OCI-LY1 (cell line): ENCODE measurements at regions not wholly inside any gene's neighbourhood (a gene's known extent, or its start where the extent isn't known, plus 50 kb on each side); places are given as distances from the start of the nearest gene placed in this dataset.

ENCODE experiments used
- H2AFZ ChIP-seq: fragments of 200-600 bp; sonication (generic), shearing (Covaris generic); 2 replicates; pipeline ENCODE4 v1.6.0; 2014; ENCODE audit warnings: antibody characterized with exemption, mild to moderate bottlenecking, low read length
- H3F3A ChIP-seq: fragments of 200-600 bp; sonication (generic), shearing (Covaris generic); 2 replicates; pipeline ENCODE4 v1.6.0; 2014; ENCODE audit warnings: mild to moderate bottlenecking, antibody characterized with exemption, low read length, moderate library complexity; ENCODE audit not compliant: insufficient read depth
- H3K27ac ChIP-seq: fragments of 200-600 bp; sonication (generic); 2 replicates; pipeline ENCODE4 v1.5.1; 2014; ENCODE audit warnings: low read length, mixed run types, mild to moderate bottlenecking, low read depth; ENCODE audit not compliant: poor library complexity, severe bottlenecking
- H3K27me3 ChIP-seq: fragments of 200-600 bp; sonication (generic); 2 replicates; pipeline ENCODE4 v1.6.0; 2014; ENCODE audit warnings: antibody characterized with exemption, mild to moderate bottlenecking, low read length, moderate library complexity; ENCODE audit not compliant: insufficient read depth
- H3K36me3 ChIP-seq: fragments of 200-600 bp; sonication (generic); 2 replicates; pipeline ENCODE4 v1.6.1; 2014; ENCODE audit warnings: mild to moderate bottlenecking, antibody characterized with exemption, low read length, moderate library complexity, mixed read lengths; ENCODE audit not compliant: insufficient read depth
- H3K4me1 ChIP-seq: fragments of 200-600 bp; sonication (generic); 2 replicates; pipeline ENCODE4 v1.5.1; 2014; ENCODE audit warnings: mild to moderate bottlenecking, low read length, moderate library complexity; ENCODE audit not compliant: insufficient read depth, severe bottlenecking
- H3K4me2 ChIP-seq: fragments of 200-600 bp; sonication (generic), shearing (Covaris generic); 2 replicates; pipeline ENCODE4 v1.6.1; 2014; ENCODE audit warnings: low read length
- H3K4me3 ChIP-seq: fragments of 200-600 bp; sonication (generic); 2 replicates; pipeline ENCODE4 v1.5.1; 2014; ENCODE audit warnings: low read length, low read depth, mild to moderate bottlenecking, mixed read lengths; ENCODE audit not compliant: poor library complexity, severe bottlenecking
- H3K79me2 ChIP-seq: fragments of 200-600 bp; shearing (Covaris generic); 2 replicates; pipeline ENCODE4 v1.6.1; 2016; ENCODE audit warnings: mixed run types, low read length, mixed read lengths; ENCODE audit not compliant: insufficient read depth
- H3K9ac ChIP-seq: fragments of 200-600 bp; sonication (generic), shearing (Covaris generic); 2 replicates; pipeline ENCODE4 v1.6.1; 2014; ENCODE audit warnings: mild to moderate bottlenecking, low read length, mixed read lengths
- H3K9me2 ChIP-seq: fragments of 200-600 bp; sonication (generic), shearing (Covaris generic); 2 replicates; pipeline ENCODE4 v1.6.1; 2014; ENCODE audit warnings: low read depth, mild to moderate bottlenecking, low read length, mixed read lengths
- H3K9me3 ChIP-seq: fragments of 200-600 bp; shearing (Covaris generic); 2 replicates; pipeline ENCODE4 v1.6.1; 2014; ENCODE audit warnings: low read length, mixed read lengths
- H4K20me1 ChIP-seq: fragments of 200-600 bp; sonication (generic), shearing (Covaris generic); 2 replicates; pipeline ENCODE4 v1.6.0; 2016; ENCODE audit warnings: mild to moderate bottlenecking, low read length; ENCODE audit not compliant: insufficient read depth
- EZH2 ChIP-seq: fragments of 200-600 bp; sonication (generic), shearing (Covaris generic); IDR thresholded peaks from 2 replicates; pipeline ENCODE4 v1.8.0; 2017; ENCODE audit warnings: borderline replicate concordance, mixed run types, mild to moderate bottlenecking, antibody characterized with exemption, low read length, moderate library complexity, mixed read lengths
- TF ChIP-seq, protein P1 (sequence below): fragments of 200-600 bp; sonication (generic), shearing (Covaris generic); IDR thresholded peaks from 2 replicates; pipeline ENCODE4 v1.5.1; 2017; ENCODE audit warnings: mild to moderate bottlenecking, antibody characterized with exemption, low read length, moderate library complexity, mixed read lengths

DNA sequence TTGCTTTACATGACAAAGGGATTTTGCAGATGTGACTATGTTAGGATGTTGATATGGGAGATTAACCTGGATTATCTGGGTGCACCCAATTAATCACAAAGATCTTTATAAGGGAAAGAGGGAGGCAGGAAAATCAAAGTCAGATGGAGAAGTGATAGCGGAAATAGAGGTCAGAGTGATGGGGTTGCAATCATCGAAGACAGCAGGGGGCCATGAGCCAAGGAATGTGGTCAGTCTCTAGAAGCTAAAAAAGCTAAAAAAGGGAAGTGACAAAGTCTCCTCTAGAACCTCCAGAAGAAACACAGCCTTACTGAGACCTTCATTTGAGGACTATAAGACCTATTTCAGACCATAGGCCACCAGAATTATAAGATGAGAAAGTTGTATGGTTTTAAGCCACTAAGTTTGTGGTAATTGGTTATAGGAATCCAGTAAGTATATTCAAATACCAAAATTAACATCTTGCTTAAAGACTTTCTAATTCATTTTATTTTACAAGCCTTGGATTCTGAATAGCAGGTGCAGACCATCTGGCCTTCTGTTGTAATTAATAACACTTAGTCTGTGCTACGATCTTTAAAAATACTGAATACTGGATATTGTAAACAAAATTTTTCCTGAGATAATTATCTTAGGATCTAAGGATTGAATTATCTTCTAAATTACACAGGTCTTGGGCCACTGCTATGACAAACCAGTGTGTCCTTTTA, 493.4 kb upstream of the PCDH20 start:
- Histone ChIP-seq H2AFZ (no peak overlapping the region), H3K36me3 (no peaks in the 10 kb centered on the region), H3K4me1 (no peaks in the 10 kb centered on the region), H3K9ac (no peak overlapping the region), H3K4me3 (no peak overlapping the region), H3K27ac (no peak overlapping the region), H4K20me1 (no peaks in the 10 kb centered on the region), H3K9me2 (no peaks in the 10 kb centered on the region), H3K79me2 (no peaks in the 10 kb centered on the region), H3K4me2 (no peak overlapping the region), H3F3A (no peaks in the 10 kb centered on the region), H3K9me3 (no peaks in the 10 kb centered on the region), H3K27me3 (no peaks in the 10 kb centered on the region)
- TF ChIP-seq, protein P1, sequence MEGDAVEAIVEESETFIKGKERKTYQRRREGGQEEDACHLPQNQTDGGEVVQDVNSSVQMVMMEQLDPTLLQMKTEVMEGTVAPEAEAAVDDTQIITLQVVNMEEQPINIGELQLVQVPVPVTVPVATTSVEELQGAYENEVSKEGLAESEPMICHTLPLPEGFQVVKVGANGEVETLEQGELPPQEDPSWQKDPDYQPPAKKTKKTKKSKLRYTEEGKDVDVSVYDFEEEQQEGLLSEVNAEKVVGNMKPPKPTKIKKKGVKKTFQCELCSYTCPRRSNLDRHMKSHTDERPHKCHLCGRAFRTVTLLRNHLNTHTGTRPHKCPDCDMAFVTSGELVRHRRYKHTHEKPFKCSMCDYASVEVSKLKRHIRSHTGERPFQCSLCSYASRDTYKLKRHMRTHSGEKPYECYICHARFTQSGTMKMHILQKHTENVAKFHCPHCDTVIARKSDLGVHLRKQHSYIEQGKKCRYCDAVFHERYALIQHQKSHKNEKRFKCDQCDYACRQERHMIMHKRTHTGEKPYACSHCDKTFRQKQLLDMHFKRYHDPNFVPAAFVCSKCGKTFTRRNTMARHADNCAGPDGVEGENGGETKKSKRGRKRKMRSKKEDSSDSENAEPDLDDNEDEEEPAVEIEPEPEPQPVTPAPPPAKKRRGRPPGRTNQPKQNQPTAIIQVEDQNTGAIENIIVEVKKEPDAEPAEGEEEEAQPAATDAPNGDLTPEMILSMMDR = no peak
- TF ChIP-seq EZH2 = no peak

DNA sequence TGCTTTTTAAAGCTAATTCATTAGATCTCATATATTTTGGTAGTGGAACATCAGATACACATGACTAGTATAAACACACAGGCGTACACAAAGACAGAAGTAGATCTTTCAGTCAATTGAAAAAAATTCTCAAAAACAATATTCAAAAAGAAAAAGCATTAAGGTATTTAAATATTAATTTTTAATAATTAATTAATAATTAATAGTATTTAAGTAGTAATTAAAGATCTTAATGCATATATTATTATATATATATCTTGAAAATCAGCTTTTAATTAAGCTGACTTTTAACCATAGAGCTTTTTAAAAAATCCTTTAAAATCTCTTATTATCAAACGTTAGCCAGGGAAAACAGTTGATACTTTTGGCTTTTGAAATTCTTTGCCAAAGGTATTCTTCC, 489.4 kb upstream of the PCDH20 start:
- H3K27me3 ChIP-seq = no peaks in the 10 kb centered on the region
- no peaks in the 10 kb centered on the region for H3F3A ChIP-seq
- no peak overlapping the region for H3K9ac ChIP-seq
- H3K4me2 ChIP-seq = no peak overlapping the region
- no peak overlapping the region for H2AFZ ChIP-seq
- H3K9me3 ChIP-seq = no peaks in the 10 kb centered on the region
- no peaks in the 10 kb centered on the region for H3K4me1 ChIP-seq
- TF ChIP-seq, protein P1 = no peak
- no peak for TF ChIP-seq EZH2
- H3K36me3 ChIP-seq = no peaks in the 10 kb centered on the region
- no peaks in the 10 kb centered on the region for H3K9me2 ChIP-seq
- H3K4me3 ChIP-seq = no peak overlapping the region
- no peaks in the 10 kb centered on the region for H3K79me2 ChIP-seq
- no peak overlapping the region for H3K27ac ChIP-seq
- no peaks in the 10 kb centered on the region for H4K20me1 ChIP-seq

DNA sequence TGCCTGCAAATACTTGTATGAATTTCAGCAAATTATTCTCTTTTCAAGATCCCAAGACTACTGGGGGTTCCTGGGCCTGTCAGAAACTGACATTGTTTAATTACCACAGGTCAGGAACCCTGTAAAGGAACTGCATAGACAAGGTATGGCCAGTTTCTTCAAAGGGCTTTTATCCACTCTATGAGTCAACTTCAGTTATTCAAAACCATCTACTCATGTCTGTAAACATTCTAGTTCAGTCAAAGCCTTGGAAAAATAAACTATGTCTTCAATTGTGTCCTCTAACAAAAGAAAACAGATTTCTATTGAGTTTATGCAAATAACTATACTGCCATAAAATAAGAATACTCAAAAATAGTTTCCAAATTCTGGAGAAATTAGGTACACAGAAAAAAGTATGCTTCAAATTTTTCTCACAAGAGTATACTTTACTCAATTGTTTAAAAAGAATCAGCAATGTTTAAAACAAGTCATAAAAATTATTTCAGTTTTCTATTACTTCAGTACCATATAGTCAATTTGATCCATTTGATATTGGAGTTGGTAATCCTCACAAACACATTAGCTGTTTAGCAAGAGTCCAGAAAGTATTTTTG, 486.4 kb upstream of the PCDH20 start:
- TF ChIP-seq EZH2 = no peak
- TF ChIP-seq, protein P1 = no peak

More for the DNA sequence above, 486.4 kb upstream of the PCDH20 start:
- Histone ChIP-seq H3K9me3 (no peaks in the 10 kb centered on the region), H3K9me2 (no peaks in the 10 kb centered on the region), H3K4me1 (no peaks in the 10 kb centered on the region), H4K20me1 (no peaks in the 10 kb centered on the region), H3K27ac (no peak overlapping the region), H3K36me3 (no peaks in the 10 kb centered on the region), H3K27me3 (no peaks in the 10 kb centered on the region), H3K4me3 (no peak overlapping the region), H2AFZ (no peak overlapping the region), H3K79me2 (no peaks in the 10 kb centered on the region), H3K4me2 (no peak overlapping the region), H3F3A (no peaks in the 10 kb centered on the region), H3K9ac (no peak overlapping the region)
